ENCODE measurements at regions not wholly inside any gene's neighbourhood (a gene's known extent, or its start where the extent isn't known, plus 50 kb on each side); places are given as distances from the start of the nearest gene placed in this dataset.
"Not testable (repeated sequence)": the region's sequence is repeated elsewhere in the genome, so short reads cannot be mapped to it uniquely, and the experiment has no call there.

GRCh38 chr1:121573881-121574504, 389.2 kb downstream of the SRGAP2C start:
- not testable (repeated sequence) for DNase-seq

GRCh38 chr1:121574505-121574899, 389.7 kb downstream of the SRGAP2C start:
- DNase-seq = not testable (repeated sequence)

GRCh38 chr1:121582898-121583297, 398.1 kb downstream of the SRGAP2C start:
- not testable (repeated sequence) for DNase-seq

GRCh38 chr1:121586369-121587229, 401.8 kb downstream of the SRGAP2C start:
- peak in 1 of 5 donors; percentile 8 for DNase-seq

- no peak for DNase-seq
Observed at GRCh38 chr1:121587230-121587569, 402.4 kb downstream of the SRGAP2C start.

GRCh38 chr1:121587777-121588176, 403.0 kb downstream of the SRGAP2C start:
- DNase-seq = no peak

- no peak for DNase-seq
Observed at GRCh38 chr1:121594096-121594495, 409.3 kb downstream of the SRGAP2C start.

GRCh38 chr1:121595089-121595488, 410.3 kb downstream of the SRGAP2C start:
- no peak for DNase-seq

GRCh38 chr1:121604843-121605444, 420.2 kb downstream of the SRGAP2C start:
- not testable (repeated sequence) for DNase-seq

GRCh38 chr1:121607499-121607898, 422.7 kb downstream of the SRGAP2C start:
- DNase-seq = not testable (repeated sequence)
